Colonic mucosa (tissue), 4 donors: ENCODE measurements at regions not wholly inside any gene's neighbourhood (a gene's known extent, or its start where the extent isn't known, plus 50 kb on each side); places are given as distances from the start of the nearest gene placed in this dataset.

Source experiments
- DNase-seq: peaks from one replicate; pipeline ENCODE4 v3.0.0-alpha.2; 2020
- H3K27ac ChIP-seq: fragments of 200-600 bp; one replicate; pipeline ENCODE4 v1.8.0; 2021
- H3K27me3 ChIP-seq: fragments of 200-600 bp; one replicate; pipeline ENCODE4 v1.8.0; 2021
- H3K36me3 ChIP-seq: fragments of 200-600 bp; one replicate; pipeline ENCODE4 v1.8.0; 2021
- H3K4me1 ChIP-seq: fragments of 200-600 bp; one replicate; pipeline ENCODE4 v1.8.0; 2021; ENCODE audit warnings: mild to moderate bottlenecking
- H3K4me3 ChIP-seq: fragments of 200-600 bp; one replicate; pipeline ENCODE4 v1.8.0; 2021
- H3K9ac ChIP-seq, 2 donors: one replicate each; pipeline ENCODE4 v1.7.0; 2013; ENCODE audit warnings: control low read depth in 2 of 2, low read depth in 2 of 2, low read length in 2 of 2
- H3K9me3 ChIP-seq: fragments of 200-600 bp; one replicate; pipeline ENCODE4 v1.8.0; 2021
- CTCF ChIP-seq: fragments of 200-600 bp; IDR thresholded peaks from one replicate; pipeline ENCODE4 v1.8.0; 2022; ENCODE audit warnings: antibody characterized with exemption, mild to moderate bottlenecking
- intact Hi-C: fragments of 100-400 bp; cut with DNase I; formaldehyde crosslinking; loops from one replicate; pipeline ENCODE4 v1.14.1; 2022
- donor health status: healthy.
- donor health status: DM: no; HTN: no; CAD: no.
- donor health status: DM: no; HTN: no; CAD: no.

GRCh38 chr11:70891844-70892380 is 360.5 kb downstream of the SHANK2 start:
- Histone ChIP-seq H3K4me1 (no peaks in the 10 kb centered on the region), H3K9me3 (no peaks in the 10 kb centered on the region), H3K27me3 (no peaks in the 10 kb centered on the region), H3K9ac (no peak overlapping the region), H3K27ac (no peak overlapping the region), H3K36me3 (no peaks in the 10 kb centered on the region), H3K4me3 (no peak overlapping the region)
- TF ChIP-seq CTCF = no peak
- intact Hi-C loops = no loop called here
- no peak for DNase-seq

GRCh38 chr11:70892889-70893288 is 359.5 kb downstream of the SHANK2 start:
- no peaks in the 10 kb centered on the region for H3K27me3 ChIP-seq
- TF ChIP-seq CTCF = no peak
- no peaks in the 10 kb centered on the region for H3K4me1 ChIP-seq
- DNase-seq = no peak
- no peaks in the 10 kb centered on the region for H3K9me3 ChIP-seq
- intact Hi-C loops = no loop called here
- no peak overlapping the region for H3K27ac ChIP-seq
- H3K36me3 ChIP-seq = no peaks in the 10 kb centered on the region
- H3K9ac ChIP-seq = no peak overlapping the region
- H3K4me3 ChIP-seq = no peak overlapping the region

GRCh38 chr11:70894566-70895365 is 357.6 kb downstream of the SHANK2 start:
- Histone ChIP-seq H3K4me1 (no peaks in the 10 kb centered on the region), H3K4me3 (no peak overlapping the region), H3K27ac (no peak overlapping the region), H3K27me3 (no peaks in the 10 kb centered on the region), H3K36me3 (no peaks in the 10 kb centered on the region), H3K9me3 (no peaks in the 10 kb centered on the region), H3K9ac (no peak overlapping the region)
- no peak for TF ChIP-seq CTCF
- no peak for DNase-seq
- intact Hi-C loops = no loop called here

GRCh38 chr11:70895366-70895670 is 357.1 kb downstream of the SHANK2 start:
- Histone ChIP-seq H3K4me1 (no peaks in the 10 kb centered on the region), H3K9me3 (no peaks in the 10 kb centered on the region), H3K27me3 (no peaks in the 10 kb centered on the region), H3K4me3 (no peak overlapping the region), H3K36me3 (no peaks in the 10 kb centered on the region), H3K9ac (no peak overlapping the region), H3K27ac (no peak overlapping the region)
- intact Hi-C loops = no loop called here
- no peak for DNase-seq
- TF ChIP-seq CTCF = no peak

- intact Hi-C loops = no loop called here
- no peaks in the 10 kb centered on the region for H3K36me3 ChIP-seq
- no peak for TF ChIP-seq CTCF
- DNase-seq = no peak
- H3K27ac ChIP-seq = no peak overlapping the region
- H3K27me3 ChIP-seq = no peaks in the 10 kb centered on the region
- H3K9ac ChIP-seq = no peak overlapping the region
- no peaks in the 10 kb centered on the region for H3K9me3 ChIP-seq
- H3K4me3 ChIP-seq = no peak overlapping the region
- H3K4me1 ChIP-seq = no peaks in the 10 kb centered on the region
Observed at GRCh38 chr11:70897429-70897828, 354.9 kb downstream of the SHANK2 start.
